GM23338 (cell line): ENCODE measurements at regions not wholly inside any gene's neighbourhood (a gene's known extent, or its start where the extent isn't known, plus 50 kb on each side); places are given as distances from the start of the nearest gene placed in this dataset.

Experiments used
- ATAC-seq: fragments of 200-7000 bp; cut with Tn5 transposase; 3 replicates; pipeline ENCODE4 v1.9.1; 2020
- DNase-seq: peaks from one replicate; pipeline ENCODE4 v3.0.0-alpha.2; 2015; ENCODE audit warnings: low spot score
- H2AFZ ChIP-seq: fragments of 200-600 bp; sonication (generic); 2 replicates; pipeline ENCODE4 v1.8.0; 2016; ENCODE audit warnings: antibody characterized with exemption, mild to moderate bottlenecking, moderate library complexity
- H3F3A ChIP-seq: fragments of 200-600 bp; sonication (generic); replicated peaks from 2 replicates; pipeline ENCODE4 v1.8.0; 2017; ENCODE audit warnings: antibody characterized with exemption, mixed run types, low read depth
- H3K27ac ChIP-seq: fragments of 200-600 bp; sonication (generic); 2 replicates; pipeline ENCODE4 v1.6.1; 2016; ENCODE audit warnings: low read depth
- H3K27me3 ChIP-seq: fragments of 200-600 bp; sonication (generic); 2 replicates; pipeline ENCODE4 v1.8.0; 2016; ENCODE audit warnings: mild to moderate bottlenecking, mixed run types, moderate library complexity; ENCODE audit not compliant: insufficient read depth
- H3K36me3 ChIP-seq: fragments of 200-600 bp; sonication (generic); 2 replicates; pipeline ENCODE4 v1.8.0; 2016; ENCODE audit warnings: mild to moderate bottlenecking; ENCODE audit not compliant: insufficient read depth
- H3K4me1 ChIP-seq: fragments of 200-600 bp; sonication (generic); 2 replicates; pipeline ENCODE4 v1.8.0; 2016; ENCODE audit warnings: mild to moderate bottlenecking, moderate library complexity; ENCODE audit not compliant: insufficient read depth
- H3K4me2 ChIP-seq: fragments of 200-600 bp; sonication (generic); 2 replicates; pipeline ENCODE4 v1.7.1; 2017; ENCODE audit warnings: mixed run types
- H3K4me3 ChIP-seq: fragments of 200-600 bp; sonication (generic); 2 replicates; pipeline ENCODE4 v1.6.1; 2016; ENCODE audit warnings: mixed run types
- H3K79me2 ChIP-seq: fragments of 200-600 bp; sonication (generic); replicated peaks from 2 replicates; pipeline ENCODE4 v1.8.0; 2017; ENCODE audit warnings: mild to moderate bottlenecking; ENCODE audit not compliant: insufficient read depth
- H3K9me2 ChIP-seq: fragments of 200-600 bp; sonication (generic); 2 replicates; pipeline ENCODE4 v1.8.0; 2017; ENCODE audit not compliant: insufficient read depth
- H4K20me1 ChIP-seq: fragments of 200-600 bp; sonication (generic); replicated peaks from 2 replicates; pipeline ENCODE4 v1.8.0; 2017; ENCODE audit warnings: mild to moderate bottlenecking; ENCODE audit not compliant: insufficient read depth
- H3K27ac Mint-ChIP-seq: 2 replicates; pipeline ENCODE4 v1.8.0; 2020; ENCODE audit warnings: inconsistent platforms, mild to moderate bottlenecking, moderate library complexity, mixed read lengths
- H3K27me3 Mint-ChIP-seq: 3 replicates; pipeline ENCODE4 v1.8.0; 2022; ENCODE audit warnings: low read depth, mild to moderate bottlenecking, moderate library complexity, mixed read lengths, inconsistent platforms; ENCODE audit not compliant: insufficient read depth, poor library complexity
- H3K36me3 Mint-ChIP-seq: 3 replicates; pipeline ENCODE4 v1.8.0; 2021; ENCODE audit warnings: low read depth, mild to moderate bottlenecking, inconsistent platforms, moderate library complexity, mixed read lengths
- H3K4me1 Mint-ChIP-seq: 3 replicates; pipeline ENCODE4 v1.8.0; 2020; ENCODE audit warnings: mild to moderate bottlenecking, inconsistent platforms, mixed read lengths
- H3K4me3 Mint-ChIP-seq: 3 replicates; pipeline ENCODE4 v1.8.0; 2021; ENCODE audit warnings: moderate library complexity, mild to moderate bottlenecking, inconsistent platforms, mixed read lengths
- H3K9me3 Mint-ChIP-seq: 3 replicates; pipeline ENCODE4 v1.8.0; 2020; ENCODE audit warnings: moderate library complexity, mild to moderate bottlenecking, inconsistent platforms, mixed read lengths
- ETS1 ChIP-seq: IDR thresholded peaks from 2 replicates; pipeline ENCODE4 v1.6.1; 2016; ENCODE audit warnings: antibody characterized with exemption
- EZH2 ChIP-seq: fragments of 200-600 bp; sonication (generic); IDR thresholded peaks from one replicate; pipeline ENCODE4 v1.8.0; 2017; ENCODE audit warnings: antibody characterized with exemption, mild to moderate bottlenecking, low read depth; ENCODE audit not compliant: unreplicated experiment
- JUNB ChIP-seq: IDR thresholded peaks from one replicate; pipeline ENCODE4 v1.6.1; 2016; ENCODE audit warnings: antibody characterized with exemption; ENCODE audit not compliant: unreplicated experiment
- REST ChIP-seq: IDR thresholded peaks from one replicate; pipeline ENCODE4 v1.6.1; 2018; ENCODE audit warnings: antibody characterized with exemption; ENCODE audit not compliant: unreplicated experiment
- ZNF462 ChIP-seq: fragments of 250-450 bp; sonication (Bioruptor Pico); IDR thresholded peaks from 2 replicates; pipeline ENCODE4 v1.5.0; 2020; ENCODE audit warnings: mild to moderate bottlenecking, moderate library complexity

GRCh38 chr11:95495706-95496105, 264.7 kb upstream of the SESN3 start:
- no peaks in the 10 kb centered on the region for H3F3A ChIP-seq
- DNase-seq (no peak), ATAC-seq (no peak)
- no peaks in the 10 kb centered on the region for H3K36me3 Mint-ChIP-seq
- H3K4me3 ChIP-seq, result no peak overlapping the region
- H2AFZ ChIP-seq, result no peak overlapping the region
- H3K9me2 ChIP-seq, result peaks cover 2% of the 10 kb centered on the region; the same call in 1 of the 2 replicates
- H4K20me1 ChIP-seq, result no peaks in the 10 kb centered on the region
- no peak overlapping the region for H3K27ac ChIP-seq
- no peaks in the 10 kb centered on the region for H3K36me3 ChIP-seq
- peaks cover 4% of the 10 kb centered on the region; the same call in 2 of the 3 replicates for H3K9me3 Mint-ChIP-seq
- no peak overlapping the region for H3K4me3 Mint-ChIP-seq
- no peak overlapping the region for H3K4me2 ChIP-seq
- peaks cover 5% of the 10 kb centered on the region for H3K4me1 ChIP-seq
- no peaks in the 10 kb centered on the region for H3K79me2 ChIP-seq
- peaks cover under 1% of the 10 kb centered on the region for H3K27me3 Mint-ChIP-seq
- peaks cover 14% of the 10 kb centered on the region for H3K4me1 Mint-ChIP-seq
- TF ChIP-seq JUNB (no peak), EZH2 (no peak), ZNF462 (CRISPR knock-in tag) (no peak), REST (no peak), ETS1 (no peak)
- no peak overlapping the region for H3K27ac Mint-ChIP-seq
- H3K27me3 ChIP-seq, result no peaks in the 10 kb centered on the region
